ENCODE measurements at regions not wholly inside any gene's neighbourhood (a gene's known extent, or its start where the extent isn't known, plus 50 kb on each side); places are given as distances from the start of the nearest gene placed in this dataset.

- DNase-seq (ENCODE audit: low read depth), result no peak
- H3K4me3 ChIP-seq (ENCODE audit: low read depth, low read length), result no peak overlapping the region
- no peak for TF ChIP-seq CTCF (conservative IDR thresholded peaks at IDR 0.05; ENCODE audit: low read depth, low read length)
These were observed 277.9 kb upstream of the THSD7B start for GRCh38 chr2:136487421-136487820.

GRCh38 chr2:136486115-136486514 is 279.2 kb upstream of the THSD7B start:
- TF ChIP-seq CTCF (conservative IDR thresholded peaks at IDR 0.05; ENCODE audit: low read depth, low read length), result no peak
- DNase-seq (ENCODE audit: low read depth), result no peak
- no peak overlapping the region for H3K4me3 ChIP-seq (ENCODE audit: low read depth, low read length)

- no peak overlapping the region for H3K4me3 ChIP-seq (ENCODE audit: low read depth, low read length)
- TF ChIP-seq CTCF (conservative IDR thresholded peaks at IDR 0.05; ENCODE audit: low read depth, low read length), result no peak
- DNase-seq (ENCODE audit: low read depth), result no peak
These were observed 282.4 kb upstream of the THSD7B start for GRCh38 chr2:136482966-136483365.

- H3K4me3 ChIP-seq (ENCODE audit: low read depth, low read length), result no peak overlapping the region
- no peak for TF ChIP-seq CTCF (conservative IDR thresholded peaks at IDR 0.05; ENCODE audit: low read depth, low read length)
These were observed 283.3 kb upstream of the THSD7B start for GRCh38 chr2:136482006-136482405.

GRCh38 chr2:136479696-136480095 is 285.6 kb upstream of the THSD7B start:
- H3K4me3 ChIP-seq (ENCODE audit: low read depth, low read length), result no peak overlapping the region
- no peak for TF ChIP-seq CTCF (conservative IDR thresholded peaks at IDR 0.05; ENCODE audit: low read depth, low read length)
- no peak for DNase-seq (ENCODE audit: low read depth)

More at GRCh38 chr2:136482006-136482405, 283.3 kb upstream of the THSD7B start:
- DNase-seq (ENCODE audit: low read depth), result no peak

- TF ChIP-seq CTCF (conservative IDR thresholded peaks at IDR 0.05; ENCODE audit: low read depth, low read length), result no peak
- no peak for DNase-seq (ENCODE audit: low read depth)
- H3K4me3 ChIP-seq (ENCODE audit: low read depth, low read length), result no peak overlapping the region
These were observed 296.5 kb upstream of the THSD7B start for GRCh38 chr2:136468799-136469369.

- TF ChIP-seq CTCF (conservative IDR thresholded peaks at IDR 0.05; ENCODE audit: low read depth, low read length), result no peak
- DNase-seq (ENCODE audit: low read depth), result no peak
- no peak overlapping the region for H3K4me3 ChIP-seq (ENCODE audit: low read depth, low read length)
These were observed 312.8 kb upstream of the THSD7B start for GRCh38 chr2:136452528-136452927.
